B cell (primary cell): ENCODE measurements at regions not wholly inside any gene's neighbourhood (a gene's known extent, or its start where the extent isn't known, plus 50 kb on each side); places are given as distances from the start of the nearest gene placed in this dataset.

Experiments
- ATAC-seq: fragments of 200-7000 bp; cut with Tn5 transposase; one replicate; pipeline ENCODE4 v1.10.0; 2021; ENCODE audit warnings: low read depth, mild to moderate bottlenecking, moderate number of reproducible peaks, moderate library complexity
- CTCF ChIA-PET: fragments of 350-600 bp; sonication (Branson Sonifier 250); formaldehyde crosslinking; loops from one replicate; lab custom pipeline; 2021; ENCODE audit warnings: antibody characterized with exemption, inconsistent platforms; lab: Charles Lee
- POLR2A ChIA-PET: fragments of 350-600 bp; sonication (Branson Sonifier 250); formaldehyde crosslinking; loops from one replicate; lab custom pipeline; 2021; ENCODE audit warnings: antibody characterized with exemption; lab: Charles Lee
- DNase-seq: peaks from one replicate; pipeline ENCODE4 v3.0.0; 2013
- H2AFZ ChIP-seq: 2 replicates; pipeline ENCODE4 v1.6.1; 2012; ENCODE audit warnings: mild to moderate bottlenecking, low read depth, low read length; ENCODE audit not compliant: insufficient read depth, poor library complexity, severe bottlenecking
- H3K27ac ChIP-seq, 2 donors: 1 replicate in 1 of 2; 2 replicates in 1 of 2; pipeline ENCODE4 v1.5.1; 2012 to 2013; ENCODE audit warnings: low read length in 2 of 2, mild to moderate bottlenecking in 2 of 2, moderate library complexity in 1 of 2
- H3K27me3 ChIP-seq, 4 experiments: fragments of 200-600 bp in 1 of 4; sonication (generic) in 1 of 4; replicated peaks in 1 of 4; 1 replicate in 2 of 4; 2 replicates in 2 of 4; pipeline versions ENCODE4 v1.6.1 to v1.7.0; 2013 to 2016; ENCODE audit warnings: low read length in 3 of 4, mild to moderate bottlenecking in 2 of 4, mixed read lengths in 1 of 4, moderate library complexity in 1 of 4; ENCODE audit not compliant: insufficient read depth in 4 of 4, control insufficient read depth in 3 of 4; ENCODE audit errors: control extremely low read depth in 1 of 4
- H3K36me3 ChIP-seq, 2 experiments: replicated peaks in 1 of 2; 1 replicate in 1 of 2; 2 replicates in 1 of 2; pipeline versions ENCODE4 v1.6.1 to v1.7.1; 2013; ENCODE audit warnings: low read length in 1 of 2; ENCODE audit not compliant: insufficient read depth in 2 of 2, control insufficient read depth in 1 of 2; ENCODE audit errors: control extremely low read depth in 1 of 2, extremely low read depth in 1 of 2
- H3K4me1 ChIP-seq, 2 donors: fragments of 200-600 bp in 1 of 2; sonication (generic) in 1 of 2; 1 replicate in 1 of 2; 2 replicates in 1 of 2; pipeline versions ENCODE4 v1.5.1 to v1.6.1; 2013 to 2017; ENCODE audit warnings: low read length in 2 of 2; ENCODE audit not compliant: control insufficient read depth in 2 of 2, insufficient read depth in 2 of 2
- H3K4me2 ChIP-seq: replicated peaks from 2 replicates; pipeline ENCODE3; 2012; ENCODE audit warnings: mild to moderate bottlenecking, low read depth, low read length; ENCODE audit not compliant: poor library complexity, severe bottlenecking
- H3K4me3 ChIP-seq, 5 experiments: fragments of 200-600 bp in 1 of 5; sonication (generic) in 1 of 5; 1 replicate in 3 of 5; 2 replicates in 2 of 5; pipeline versions ENCODE4 v1.5.1 to v1.7.0; 2011 to 2016; ENCODE audit warnings: low read length in 4 of 5, mild to moderate bottlenecking in 4 of 5, low read depth in 2 of 5, control low read depth in 1 of 5, moderate library complexity in 1 of 5; ENCODE audit not compliant: insufficient read depth in 1 of 5; ENCODE audit errors: control extremely low read depth in 1 of 5, extremely low read depth in 1 of 5
- H3K79me2 ChIP-seq: fragments of 200-600 bp; sonication (generic); one replicate; pipeline ENCODE4 v1.6.0; 2016; ENCODE audit warnings: low read length; ENCODE audit not compliant: control insufficient read depth, insufficient read depth
- H3K9ac ChIP-seq: fragments of 200-600 bp; sonication (generic); 2 replicates; pipeline ENCODE4 v1.6.1; 2017; ENCODE audit warnings: mild to moderate bottlenecking, low read length, moderate library complexity
- H3K9me3 ChIP-seq, 3 donors: one replicate each; pipeline versions ENCODE4 v1.6.1 to v1.7.1; 2013; ENCODE audit warnings: low read length in 2 of 3; ENCODE audit not compliant: control insufficient read depth in 2 of 3, insufficient read depth in 1 of 3; ENCODE audit errors: control extremely low read depth in 1 of 3
- H4K20me1 ChIP-seq: 2 replicates; pipeline ENCODE4 v1.6.0; 2012; ENCODE audit warnings: mild to moderate bottlenecking, low read length; ENCODE audit not compliant: insufficient read depth, control insufficient read depth, poor library complexity, severe bottlenecking
- H3K27ac Mint-ChIP-seq: one replicate; pipeline ENCODE4 v1.8.0; 2021; ENCODE audit warnings: mixed read lengths
- H3K27me3 Mint-ChIP-seq: one replicate; pipeline ENCODE4 v1.8.0; 2021; ENCODE audit warnings: mixed read lengths
- H3K4me1 Mint-ChIP-seq: one replicate; pipeline ENCODE4 v1.8.0; 2021; ENCODE audit warnings: mixed read lengths
- H3K4me3 Mint-ChIP-seq: one replicate; pipeline ENCODE4 v1.8.0; 2021; ENCODE audit warnings: mixed read lengths
- H3K9me3 Mint-ChIP-seq: one replicate; pipeline ENCODE4 v1.8.0; 2022; ENCODE audit warnings: mixed read lengths; ENCODE audit not compliant: insufficient read depth
- EZH2 ChIP-seq: IDR thresholded peaks from 2 replicates; pipeline ENCODE4 v1.6.1; 2012; ENCODE audit warnings: borderline replicate concordance, low read depth, mild to moderate bottlenecking, moderate library complexity, low read length; ENCODE audit not compliant: insufficient read depth, poor library complexity, severe bottlenecking
- WGBS: methylation state at CpG from one replicate; pipeline ENCODE4 v1.1.5; 2013; ENCODE audit warnings: missing lambda C conversion rate; ENCODE audit not compliant: insufficient coverage; 5-methylcytosine and 5-hydroxymethylcytosine counted together
- intact Hi-C: fragments of 100-400 bp; cut with micrococcal nuclease; formaldehyde crosslinking; loops from one replicate; pipeline ENCODE4 v1.10.0; 2022
- TF ChIP-seq, protein P1 (sequence below): fragments of 200-600 bp; IDR thresholded peaks from one replicate; pipeline ENCODE4 v1.8.0; 2022; ENCODE audit warnings: antibody characterized with exemption, mild to moderate bottlenecking

DNA sequence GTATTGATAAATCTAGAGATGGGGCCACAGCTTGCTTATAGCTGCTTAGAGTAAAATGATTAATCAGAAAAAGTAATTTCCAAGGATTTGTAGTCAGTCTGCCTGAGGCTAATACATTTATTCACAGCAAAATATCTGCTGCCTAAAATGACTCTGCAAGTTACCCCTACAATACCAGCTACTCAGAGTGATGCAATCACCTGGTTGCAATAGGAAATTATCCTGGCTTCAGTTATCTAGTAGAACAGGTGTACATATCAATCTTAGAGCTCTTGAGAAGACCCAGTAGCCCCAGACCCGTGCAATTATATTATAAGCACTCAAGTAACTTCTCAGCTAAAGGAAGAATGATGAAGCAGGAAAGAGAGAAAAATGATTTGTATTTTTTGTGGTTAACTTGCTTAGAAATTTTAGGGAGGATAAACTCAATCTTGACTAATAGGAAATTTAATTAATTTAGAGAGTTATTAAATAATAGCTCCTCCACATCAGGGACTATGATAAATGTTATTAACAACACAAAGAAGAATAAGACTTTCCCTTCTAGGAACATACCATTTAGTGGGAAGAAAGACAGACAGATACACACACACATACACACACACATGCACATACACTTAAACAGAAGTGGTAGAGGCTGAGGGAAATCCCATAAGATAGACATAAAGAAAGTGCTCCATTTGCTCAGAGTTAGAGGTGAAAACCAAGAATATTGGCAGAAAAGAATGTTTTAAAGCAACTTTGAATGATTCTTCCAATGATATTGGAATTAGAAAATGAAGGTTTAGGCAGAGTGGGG, 140.4 kb upstream of the PRSS1 start:
- Mint-ChIP-seq H3K4me1 (no peaks in the 10 kb centered on the region), H3K27ac (no peak overlapping the region), H3K9me3 (no peaks in the 10 kb centered on the region), H3K4me3 (no peak overlapping the region), H3K27me3 (peaks cover 35% of the 10 kb centered on the region)
- H3K27me3 ChIP-seq, result peaks cover 0 to 4% (median 0%) of the 10 kb centered on the region in 4 experiments
- no peaks in the 10 kb centered on the region for H3K36me3 ChIP-seq
- no peaks in the 10 kb centered on the region for H4K20me1 ChIP-seq
- H2AFZ ChIP-seq, result no peak overlapping the region
- H3K4me1 ChIP-seq, result no peaks in the 10 kb centered on the region
- no peaks in the 10 kb centered on the region for H3K79me2 ChIP-seq
- no peak for ATAC-seq
- no peak overlapping the region for H3K9ac ChIP-seq
- ChIA-PET CTCF (interaction anchor here (0.6 to 2.6 kb wide), 6 partner anchors 11 to 606 kb away, joined by 3 to 9 read pairs (median 3); no protein-coding TSS in a partner anchor), POLR2A (no interaction called here)
- no peak overlapping the region for H3K27ac ChIP-seq
- WGBS, result no CpG with 5 or more reads among the region's 1 CpG
- TF ChIP-seq EZH2, result no peak
- TF ChIP-seq, protein P1, sequence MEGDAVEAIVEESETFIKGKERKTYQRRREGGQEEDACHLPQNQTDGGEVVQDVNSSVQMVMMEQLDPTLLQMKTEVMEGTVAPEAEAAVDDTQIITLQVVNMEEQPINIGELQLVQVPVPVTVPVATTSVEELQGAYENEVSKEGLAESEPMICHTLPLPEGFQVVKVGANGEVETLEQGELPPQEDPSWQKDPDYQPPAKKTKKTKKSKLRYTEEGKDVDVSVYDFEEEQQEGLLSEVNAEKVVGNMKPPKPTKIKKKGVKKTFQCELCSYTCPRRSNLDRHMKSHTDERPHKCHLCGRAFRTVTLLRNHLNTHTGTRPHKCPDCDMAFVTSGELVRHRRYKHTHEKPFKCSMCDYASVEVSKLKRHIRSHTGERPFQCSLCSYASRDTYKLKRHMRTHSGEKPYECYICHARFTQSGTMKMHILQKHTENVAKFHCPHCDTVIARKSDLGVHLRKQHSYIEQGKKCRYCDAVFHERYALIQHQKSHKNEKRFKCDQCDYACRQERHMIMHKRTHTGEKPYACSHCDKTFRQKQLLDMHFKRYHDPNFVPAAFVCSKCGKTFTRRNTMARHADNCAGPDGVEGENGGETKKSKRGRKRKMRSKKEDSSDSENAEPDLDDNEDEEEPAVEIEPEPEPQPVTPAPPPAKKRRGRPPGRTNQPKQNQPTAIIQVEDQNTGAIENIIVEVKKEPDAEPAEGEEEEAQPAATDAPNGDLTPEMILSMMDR, result no peak
- no peak overlapping the region for H3K4me3 ChIP-seq
- no peak overlapping the region for H3K4me2 ChIP-seq
- intact Hi-C loops, result no loop called here
- no peak for DNase-seq
- H3K9me3 ChIP-seq, result no peaks in the 10 kb centered on the region

DNA sequence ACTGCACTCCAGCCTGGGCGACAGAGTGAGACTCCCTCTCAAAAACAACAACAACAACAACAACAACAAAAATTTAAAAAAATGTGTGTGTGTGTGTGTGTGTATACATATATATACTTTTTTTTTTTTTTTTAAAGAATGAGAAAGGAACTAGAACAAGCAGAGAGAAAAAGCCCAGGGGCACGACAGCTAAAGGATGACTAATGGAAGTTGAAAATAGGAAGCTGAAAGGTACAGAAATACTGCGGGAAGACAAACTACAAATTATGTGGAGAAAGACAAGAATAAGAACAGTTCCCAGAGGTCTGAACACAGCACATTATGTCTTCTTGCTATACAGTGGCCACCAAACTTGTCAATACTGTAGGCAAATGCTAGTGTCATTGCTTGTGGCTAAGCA, 141.9 kb upstream of the PRSS1 start:
- Histone ChIP-seq H3K79me2 (no peaks in the 10 kb centered on the region), H3K27me3 (peaks cover 0 to 4% (median 0%) of the 10 kb centered on the region in 4 experiments), H3K9me3 (no peaks in the 10 kb centered on the region), H3K4me3 (no peak overlapping the region), H3K36me3 (no peaks in the 10 kb centered on the region), H3K9ac (no peak overlapping the region), H3K27ac (no peak overlapping the region), H4K20me1 (no peaks in the 10 kb centered on the region), H3K4me2 (no peak overlapping the region), H2AFZ (no peak overlapping the region), H3K4me1 (no peaks in the 10 kb centered on the region)
- Mint-ChIP-seq H3K27ac (no peak overlapping the region), H3K27me3 (peaks cover 34% of the 10 kb centered on the region), H3K4me3 (no peak overlapping the region), H3K9me3 (no peaks in the 10 kb centered on the region), H3K4me1 (no peaks in the 10 kb centered on the region)
- TF ChIP-seq, protein P1, result no peak
- TF ChIP-seq EZH2, result no peak
- ATAC-seq (no peak), DNase-seq (no peak)
- 13% methylated on average over 1 of the region's 3 CpGs for WGBS
- intact Hi-C loops, result no loop called here
- ChIA-PET CTCF (interaction anchor here (0.7 to 1.3 kb wide), 2 partner anchors 24 to 608 kb away, joined by 3 to 4 read pairs; no protein-coding TSS in a partner anchor), POLR2A (no interaction called here)
